H9 (cell line): ENCODE measurements at regions not wholly inside any gene's neighbourhood (a gene's known extent, or its start where the extent isn't known, plus 50 kb on each side); places are given as distances from the start of the nearest gene placed in this dataset.

ENCODE experiments used
- DNase-seq: peaks from one replicate; pipeline ENCODE4 v3.0.0-alpha.2; 2017
- H2AFZ ChIP-seq: one replicate; pipeline ENCODE4 v1.6.1; 2013; ENCODE audit warnings: mild to moderate bottlenecking, low read length, control low read depth, moderate library complexity
- H2AK5ac ChIP-seq: 2 replicates; pipeline ENCODE4 v1.6.1; 2013; ENCODE audit warnings: low read length, control low read depth, mixed read lengths; ENCODE audit not compliant: insufficient read length
- H2BK120ac ChIP-seq: one replicate; pipeline ENCODE4 v1.6.1; 2013; ENCODE audit warnings: low read depth, mild to moderate bottlenecking, low read length, control low read depth, inconsistent platforms; ENCODE audit not compliant: poor library complexity, severe bottlenecking
- H2BK12ac ChIP-seq: 2 replicates; pipeline ENCODE4 v1.6.1; 2013; ENCODE audit warnings: low read length, control low read depth, mixed read lengths, low read depth; ENCODE audit not compliant: insufficient read length
- H2BK15ac ChIP-seq: 2 replicates; pipeline ENCODE4 v1.6.1; 2013; ENCODE audit warnings: low read depth, low read length, control low read depth
- H2BK20ac ChIP-seq: one replicate; pipeline ENCODE4 v1.6.1; 2013; ENCODE audit warnings: low read depth, mild to moderate bottlenecking, low read length, control low read depth, inconsistent platforms; ENCODE audit not compliant: poor library complexity, severe bottlenecking
- H2BK5ac ChIP-seq: 2 replicates; pipeline ENCODE4 v1.6.1; 2013; ENCODE audit warnings: low read length, control low read depth, mixed read lengths; ENCODE audit not compliant: insufficient read length
- H3K14ac ChIP-seq: 2 replicates; pipeline ENCODE4 v1.6.1; 2013; ENCODE audit warnings: low read length, control low read depth; ENCODE audit not compliant: insufficient read depth
- H3K18ac ChIP-seq: 2 replicates; pipeline ENCODE4 v1.6.1; 2013; ENCODE audit warnings: low read depth, mild to moderate bottlenecking, mixed read lengths, low read length, control low read depth; ENCODE audit not compliant: insufficient read length
- H3K23ac ChIP-seq: 2 replicates; pipeline ENCODE4 v1.6.1; 2013; ENCODE audit warnings: low read length, control low read depth, mixed read lengths, low read depth; ENCODE audit not compliant: insufficient read length
- H3K23me2 ChIP-seq: 2 replicates; pipeline ENCODE4 v1.6.1; 2013; ENCODE audit warnings: low read depth, mild to moderate bottlenecking, mixed read lengths, low read length, control low read depth; ENCODE audit not compliant: insufficient read length, poor library complexity, severe bottlenecking
- H3K27ac ChIP-seq: 2 replicates; pipeline ENCODE4 v1.5.1; 2013; ENCODE audit warnings: low read length, control low read depth, mixed read lengths, low read depth; ENCODE audit not compliant: insufficient read length
- H3K27me3 ChIP-seq: 2 replicates; pipeline ENCODE4 v1.6.1; 2013; ENCODE audit warnings: low read length, control low read depth, inconsistent platforms; ENCODE audit not compliant: insufficient read depth
- H3K4ac ChIP-seq: 2 replicates; pipeline ENCODE4 v1.6.1; 2013; ENCODE audit warnings: low read depth, mild to moderate bottlenecking, control low read depth, inconsistent platforms, low read length, moderate library complexity
- H3K4me1 ChIP-seq: 2 replicates; pipeline ENCODE4 v1.6.1; 2013; ENCODE audit warnings: low read length, control low read depth, inconsistent platforms; ENCODE audit not compliant: insufficient read depth
- H3K4me2 ChIP-seq: 2 replicates; pipeline ENCODE4 v1.6.1; 2013; ENCODE audit warnings: low read length, control low read depth, mixed read lengths; ENCODE audit not compliant: insufficient read length, insufficient read depth
- H3K56ac ChIP-seq: 2 replicates; pipeline ENCODE4 v1.6.1; 2013; ENCODE audit warnings: low read depth, mild to moderate bottlenecking, mixed read lengths, low read length, control low read depth; ENCODE audit not compliant: insufficient read length
- H3K79me1 ChIP-seq: 2 replicates; pipeline ENCODE4 v1.6.1; 2013; ENCODE audit warnings: low read depth, mild to moderate bottlenecking, moderate library complexity, low read length, control low read depth, inconsistent platforms; ENCODE audit not compliant: insufficient read depth, poor library complexity, severe bottlenecking
- H3K79me2 ChIP-seq: 2 replicates; pipeline ENCODE4 v1.6.1; 2013; ENCODE audit warnings: low read length, control low read depth, inconsistent platforms; ENCODE audit not compliant: insufficient read depth
- H3K9ac ChIP-seq: 2 replicates; pipeline ENCODE4 v1.6.1; 2013; ENCODE audit warnings: low read length, control low read depth, mixed read lengths; ENCODE audit not compliant: insufficient read length; ENCODE audit errors: extremely low read depth
- H3K9me3 ChIP-seq: one replicate; pipeline ENCODE4 v1.6.1; 2013; ENCODE audit warnings: low read depth, low read length, inconsistent platforms; ENCODE audit not compliant: control insufficient read depth
- H3T11ph ChIP-seq: one replicate; pipeline ENCODE4 v1.6.1; 2013; ENCODE audit warnings: mild to moderate bottlenecking, low read length, control low read depth, inconsistent platforms
- H4K20me1 ChIP-seq: one replicate; pipeline ENCODE4 v1.6.1; 2013; ENCODE audit not compliant: control insufficient read depth, insufficient read length, insufficient read depth
- H4K5ac ChIP-seq: 2 replicates; pipeline ENCODE4 v1.6.1; 2013; ENCODE audit warnings: low read depth, mild to moderate bottlenecking, mixed read lengths, low read length, control low read depth; ENCODE audit not compliant: insufficient read length
- H4K8ac ChIP-seq: replicated peaks from 2 replicates; pipeline ENCODE4 v1.6.1; 2013; ENCODE audit warnings: low read length, control low read depth, mixed read lengths, low read depth; ENCODE audit not compliant: insufficient read length
- H4K91ac ChIP-seq: 2 replicates; pipeline ENCODE4 v1.6.1; 2013; ENCODE audit warnings: low read depth, mild to moderate bottlenecking, moderate library complexity, mixed read lengths, low read length, control low read depth; ENCODE audit not compliant: insufficient read length
- H3K27ac Mint-ChIP-seq, 3 experiments: 2 replicates in 2 of 3; 3 replicates in 1 of 3; pipeline ENCODE4 v1.8.0; 2020 to 2021; ENCODE audit warnings: mixed read lengths in 3 of 3, mild to moderate bottlenecking in 1 of 3, moderate library complexity in 1 of 3
- H3K27me3 Mint-ChIP-seq: 2 replicates; pipeline ENCODE4 v1.8.0; 2021; ENCODE audit warnings: low read depth, mild to moderate bottlenecking, moderate library complexity, mixed read lengths
- H3K36me3 Mint-ChIP-seq, 3 experiments: 2 replicates in 2 of 3; 3 replicates in 1 of 3; pipeline ENCODE4 v1.8.0; 2020 to 2021; ENCODE audit warnings: low read depth in 3 of 3, mixed read lengths in 3 of 3; ENCODE audit not compliant: insufficient read depth in 1 of 3
- H3K4me1 Mint-ChIP-seq, 2 experiments: 2 replicates each; pipeline ENCODE4 v1.8.0; 2020; ENCODE audit warnings: mixed read lengths in 2 of 2
- H3K4me3 Mint-ChIP-seq, 2 experiments: 2 replicates in 1 of 2; 3 replicates in 1 of 2; pipeline ENCODE4 v1.8.0; 2020 to 2021; ENCODE audit warnings: mild to moderate bottlenecking in 2 of 2, mixed read lengths in 2 of 2, moderate library complexity in 1 of 2
- H3K9me3 Mint-ChIP-seq, 2 experiments: 2 replicates in 1 of 2; 3 replicates in 1 of 2; pipeline ENCODE4 v1.8.0; 2020; ENCODE audit warnings: mild to moderate bottlenecking in 2 of 2, mixed read lengths in 2 of 2, moderate library complexity in 1 of 2
- TF ChIP-seq, protein P1 (sequence below): fragments of 200-600 bp; sonication (generic); conservative IDR thresholded peaks from 3 replicates; pipeline ENCODE4 v1.8.0; 2021; ENCODE audit warnings: antibody characterized with exemption, mild to moderate bottlenecking

DNA sequence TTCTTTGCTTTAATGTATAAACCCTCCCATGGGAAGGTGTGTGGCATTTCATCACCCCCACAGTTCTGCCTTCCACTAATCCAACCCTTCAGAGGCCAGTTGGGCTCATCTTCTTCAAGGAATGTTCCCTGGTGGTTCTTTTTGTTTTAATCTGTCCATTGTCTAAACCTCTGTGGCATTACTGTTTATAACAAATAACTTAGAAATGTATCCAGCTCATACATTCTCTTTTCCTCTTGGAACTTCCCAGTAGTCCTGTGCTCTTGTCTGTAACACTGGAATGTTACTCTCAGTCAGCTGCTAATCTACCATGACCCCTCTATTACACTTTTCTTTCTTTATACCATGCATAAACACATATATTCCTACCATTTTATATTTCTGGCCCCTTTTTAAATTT is 213.5 kb upstream of the TARS1 start:
- H3K9me3 Mint-ChIP-seq, result peaks cover 0 to 2% of the 10 kb centered on the region in 2 experiments; a peak in 2 of 5 replicates

More for the DNA sequence above, 213.5 kb upstream of the TARS1 start:
- Histone ChIP-seq H2BK5ac (no peak overlapping the region), H2BK15ac (no peak overlapping the region), H2BK20ac (no peak overlapping the region), H3K56ac (no peak overlapping the region), H3K4ac (no peak overlapping the region), H3K9ac (no peak overlapping the region), H3K18ac (no peak overlapping the region), H3K4me2 (no peak overlapping the region), H4K20me1 (no peaks in the 10 kb centered on the region), H3K79me2 (no peaks in the 10 kb centered on the region), H3K23me2 (no peaks in the 10 kb centered on the region), H3K4me1 (no peaks in the 10 kb centered on the region), H4K5ac (no peak overlapping the region), H2BK120ac (no peak overlapping the region), H3K14ac (no peak overlapping the region), H4K8ac (no peak overlapping the region), H2BK12ac (no peak overlapping the region), H3T11ph (no peak overlapping the region), H3K27ac (no peak overlapping the region), H4K91ac (no peak overlapping the region), H3K23ac (no peak overlapping the region), H2AK5ac (no peak overlapping the region), H3K27me3 (no peaks in the 10 kb centered on the region), H3K79me1 (no peaks in the 10 kb centered on the region), H3K9me3 (no peaks in the 10 kb centered on the region), H2AFZ (no peak overlapping the region)
- DNase-seq, result no peak
- 0 out of 7 replicates have a peak, but pooled peaks cover 0 to 4% (median 0%) of the 10 kb centered on the region in 3 experiments for H3K36me3 Mint-ChIP-seq
- H3K4me3 Mint-ChIP-seq, result no peak overlapping the region
- H3K27me3 Mint-ChIP-seq, result no peaks in the 10 kb centered on the region
- peak overlapping the region in 2 of 3 experiments; percentile 3 to 24; a peak in 2 of 7 replicates for H3K27ac Mint-ChIP-seq
- peaks cover 12 to 17% of the 10 kb centered on the region in 2 experiments for H3K4me1 Mint-ChIP-seq
- TF ChIP-seq, protein P1, sequence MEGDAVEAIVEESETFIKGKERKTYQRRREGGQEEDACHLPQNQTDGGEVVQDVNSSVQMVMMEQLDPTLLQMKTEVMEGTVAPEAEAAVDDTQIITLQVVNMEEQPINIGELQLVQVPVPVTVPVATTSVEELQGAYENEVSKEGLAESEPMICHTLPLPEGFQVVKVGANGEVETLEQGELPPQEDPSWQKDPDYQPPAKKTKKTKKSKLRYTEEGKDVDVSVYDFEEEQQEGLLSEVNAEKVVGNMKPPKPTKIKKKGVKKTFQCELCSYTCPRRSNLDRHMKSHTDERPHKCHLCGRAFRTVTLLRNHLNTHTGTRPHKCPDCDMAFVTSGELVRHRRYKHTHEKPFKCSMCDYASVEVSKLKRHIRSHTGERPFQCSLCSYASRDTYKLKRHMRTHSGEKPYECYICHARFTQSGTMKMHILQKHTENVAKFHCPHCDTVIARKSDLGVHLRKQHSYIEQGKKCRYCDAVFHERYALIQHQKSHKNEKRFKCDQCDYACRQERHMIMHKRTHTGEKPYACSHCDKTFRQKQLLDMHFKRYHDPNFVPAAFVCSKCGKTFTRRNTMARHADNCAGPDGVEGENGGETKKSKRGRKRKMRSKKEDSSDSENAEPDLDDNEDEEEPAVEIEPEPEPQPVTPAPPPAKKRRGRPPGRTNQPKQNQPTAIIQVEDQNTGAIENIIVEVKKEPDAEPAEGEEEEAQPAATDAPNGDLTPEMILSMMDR, result no peak
